GM23338 (cell line): ENCODE measurements at regions not wholly inside any gene's neighbourhood (a gene's known extent, or its start where the extent isn't known, plus 50 kb on each side); places are given as distances from the start of the nearest gene placed in this dataset.

Experiments
- ATAC-seq: fragments of 200-7000 bp; cut with Tn5 transposase; 3 replicates; pipeline ENCODE4 v1.9.1; 2020
- DNase-seq: peaks from one replicate; pipeline ENCODE4 v3.0.0-alpha.2; 2015; ENCODE audit warnings: low spot score
- H2AFZ ChIP-seq: fragments of 200-600 bp; sonication (generic); 2 replicates; pipeline ENCODE4 v1.8.0; 2016; ENCODE audit warnings: antibody characterized with exemption, mild to moderate bottlenecking, moderate library complexity
- H3F3A ChIP-seq: fragments of 200-600 bp; sonication (generic); replicated peaks from 2 replicates; pipeline ENCODE4 v1.8.0; 2017; ENCODE audit warnings: antibody characterized with exemption, mixed run types, low read depth
- H3K27ac ChIP-seq: fragments of 200-600 bp; sonication (generic); 2 replicates; pipeline ENCODE4 v1.6.1; 2016; ENCODE audit warnings: low read depth
- H3K27me3 ChIP-seq: fragments of 200-600 bp; sonication (generic); 2 replicates; pipeline ENCODE4 v1.8.0; 2016; ENCODE audit warnings: mild to moderate bottlenecking, mixed run types, moderate library complexity; ENCODE audit not compliant: insufficient read depth
- H3K36me3 ChIP-seq: fragments of 200-600 bp; sonication (generic); 2 replicates; pipeline ENCODE4 v1.8.0; 2016; ENCODE audit warnings: mild to moderate bottlenecking; ENCODE audit not compliant: insufficient read depth
- H3K4me1 ChIP-seq: fragments of 200-600 bp; sonication (generic); 2 replicates; pipeline ENCODE4 v1.8.0; 2016; ENCODE audit warnings: mild to moderate bottlenecking, moderate library complexity; ENCODE audit not compliant: insufficient read depth
- H3K4me2 ChIP-seq: fragments of 200-600 bp; sonication (generic); 2 replicates; pipeline ENCODE4 v1.7.1; 2017; ENCODE audit warnings: mixed run types
- H3K4me3 ChIP-seq: fragments of 200-600 bp; sonication (generic); 2 replicates; pipeline ENCODE4 v1.6.1; 2016; ENCODE audit warnings: mixed run types
- H3K79me2 ChIP-seq: fragments of 200-600 bp; sonication (generic); replicated peaks from 2 replicates; pipeline ENCODE4 v1.8.0; 2017; ENCODE audit warnings: mild to moderate bottlenecking; ENCODE audit not compliant: insufficient read depth
- H3K9me2 ChIP-seq: fragments of 200-600 bp; sonication (generic); 2 replicates; pipeline ENCODE4 v1.8.0; 2017; ENCODE audit not compliant: insufficient read depth
- H4K20me1 ChIP-seq: fragments of 200-600 bp; sonication (generic); replicated peaks from 2 replicates; pipeline ENCODE4 v1.8.0; 2017; ENCODE audit warnings: mild to moderate bottlenecking; ENCODE audit not compliant: insufficient read depth
- H3K27ac Mint-ChIP-seq: 2 replicates; pipeline ENCODE4 v1.8.0; 2020; ENCODE audit warnings: inconsistent platforms, mild to moderate bottlenecking, moderate library complexity, mixed read lengths
- H3K27me3 Mint-ChIP-seq: 3 replicates; pipeline ENCODE4 v1.8.0; 2022; ENCODE audit warnings: low read depth, mild to moderate bottlenecking, moderate library complexity, mixed read lengths, inconsistent platforms; ENCODE audit not compliant: insufficient read depth, poor library complexity
- H3K36me3 Mint-ChIP-seq: 3 replicates; pipeline ENCODE4 v1.8.0; 2021; ENCODE audit warnings: low read depth, mild to moderate bottlenecking, inconsistent platforms, moderate library complexity, mixed read lengths
- H3K4me1 Mint-ChIP-seq: 3 replicates; pipeline ENCODE4 v1.8.0; 2020; ENCODE audit warnings: mild to moderate bottlenecking, inconsistent platforms, mixed read lengths
- H3K4me3 Mint-ChIP-seq: 3 replicates; pipeline ENCODE4 v1.8.0; 2021; ENCODE audit warnings: moderate library complexity, mild to moderate bottlenecking, inconsistent platforms, mixed read lengths
- H3K9me3 Mint-ChIP-seq: 3 replicates; pipeline ENCODE4 v1.8.0; 2020; ENCODE audit warnings: moderate library complexity, mild to moderate bottlenecking, inconsistent platforms, mixed read lengths
- CTCF ChIP-seq, 2 experiments: fragments of 200-600 bp in 1 of 2; sonication (generic) in 1 of 2; conservative IDR thresholded peaks; 2 replicates each; pipeline versions ENCODE4 v1.5.1 to v1.6.1; 2016 to 2017; ENCODE audit warnings: antibody characterized with exemption in 2 of 2, low read depth in 2 of 2, mild to moderate bottlenecking in 2 of 2, moderate library complexity in 1 of 2
- POLR2AphosphoS5 ChIP-seq: IDR thresholded peaks from 2 replicates; pipeline ENCODE4 v1.6.1; 2016; ENCODE audit warnings: antibody characterized with exemption, low read depth
- REST ChIP-seq: IDR thresholded peaks from one replicate; pipeline ENCODE4 v1.6.1; 2018; ENCODE audit warnings: antibody characterized with exemption; ENCODE audit not compliant: unreplicated experiment
- STAT1 ChIP-seq: IDR thresholded peaks from one replicate; pipeline ENCODE4 v1.6.1; 2016; ENCODE audit warnings: antibody characterized with exemption; ENCODE audit not compliant: unreplicated experiment
- ZNF114 ChIP-seq: fragments of 250-450 bp; sonication (Bioruptor Pico); IDR thresholded peaks from 2 replicates; pipeline ENCODE4 v1.5.0; 2020; ENCODE audit warnings: mild to moderate bottlenecking, moderate library complexity

GRCh38 chr5:127143722-127144121 is 70.4 kb upstream of the C5orf63 start:
- Mint-ChIP-seq H3K4me1 (no peaks in the 10 kb centered on the region), H3K27me3 (no peaks in the 10 kb centered on the region), H3K36me3 (no peaks in the 10 kb centered on the region), H3K9me3 (no peaks in the 10 kb centered on the region), H3K4me3 (no peak overlapping the region), H3K27ac (no peak overlapping the region)
- H2AFZ ChIP-seq: peak overlapping the region; percentile 86; the same call in 1 of the 2 replicates
- H3K79me2 ChIP-seq: no peaks in the 10 kb centered on the region
- no peak overlapping the region for H3K27ac ChIP-seq
- H3K9me2 ChIP-seq: 0 out of 2 replicates have a peak, but pooled peaks cover 3% of the 10 kb centered on the region
- H3K27me3 ChIP-seq: no peaks in the 10 kb centered on the region
- peak; percentile 21 to 45; a peak in 2 of 4 replicates for TF ChIP-seq CTCF (conservative IDR thresholded peaks at IDR 0.05; ENCODE audit: low read depth in 2 of 2)
- no peak for TF ChIP-seq POLR2AphosphoS5
- H3F3A ChIP-seq: no peaks in the 10 kb centered on the region
- H3K4me2 ChIP-seq: no peak overlapping the region
- no peaks in the 10 kb centered on the region for H3K36me3 ChIP-seq
- ATAC-seq: no peak
- peak; percentile 28 for DNase-seq
- no peaks in the 10 kb centered on the region for H4K20me1 ChIP-seq
- no peaks in the 10 kb centered on the region for H3K4me1 ChIP-seq
- H3K4me3 ChIP-seq: no peak overlapping the region

- Histone ChIP-seq H3K36me3 (no peaks in the 10 kb centered on the region), H3F3A (no peaks in the 10 kb centered on the region), H3K4me1 (no peaks in the 10 kb centered on the region), H3K27me3 (no peaks in the 10 kb centered on the region), H4K20me1 (no peaks in the 10 kb centered on the region), H3K27ac (no peak overlapping the region), H2AFZ (no peak overlapping the region), H3K79me2 (no peaks in the 10 kb centered on the region), H3K4me3 (no peak overlapping the region), H3K4me2 (no peak overlapping the region), H3K9me2 (peaks cover 3% of the 10 kb centered on the region; the same call in 1 of the 2 replicates)
- no peaks in the 10 kb centered on the region for H3K4me1 Mint-ChIP-seq
- DNase-seq (no peak), ATAC-seq (no peak)
- TF ChIP-seq REST (no peak), ZNF114 (CRISPR knock-in tag) (no peak), POLR2AphosphoS5 (no peak), CTCF (conservative IDR thresholded peaks at IDR 0.05; ENCODE audit: low read depth in 2 of 2) (no peak), STAT1 (no peak)
- peaks cover 9% of the 10 kb centered on the region for H3K9me3 Mint-ChIP-seq
- peaks cover 7% of the 10 kb centered on the region; the same call in 2 of the 3 replicates for H3K36me3 Mint-ChIP-seq
- H3K4me3 Mint-ChIP-seq: no peak overlapping the region
- peaks cover under 1% of the 10 kb centered on the region for H3K27me3 Mint-ChIP-seq
- no peak overlapping the region for H3K27ac Mint-ChIP-seq
Measured at GRCh38 chr5:127153031-127153430, 79.7 kb upstream of the C5orf63 start.
